ENCODE measurements at regions not wholly inside any gene's neighbourhood (a gene's known extent, or its start where the extent isn't known, plus 50 kb on each side); places are given as distances from the start of the nearest gene placed in this dataset.

DNA sequence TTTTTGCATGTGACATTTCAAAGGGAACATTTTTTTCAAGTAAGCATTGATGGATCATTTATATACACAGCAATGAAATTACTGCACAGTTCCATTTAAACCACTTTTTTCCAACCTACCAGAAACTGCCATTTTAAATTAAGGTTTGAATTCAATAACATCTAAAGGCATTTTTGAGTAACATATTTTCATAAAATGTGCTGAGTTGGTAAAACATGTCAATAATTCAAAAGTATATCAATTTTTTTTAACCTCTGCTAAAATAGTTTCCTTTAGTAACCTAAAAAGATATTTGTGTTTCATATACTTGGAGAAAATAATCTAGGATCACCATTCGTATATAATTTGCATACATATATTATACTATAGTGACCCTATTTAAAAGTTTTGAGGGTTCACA is 355.1 kb upstream of the KCNMB2 start:
- ChIA-PET CTCF (no interaction called here), POLR2A (ENCODE audit: unreplicated experiment) (interaction anchor here (0.6 kb wide), 1 partner anchor 85 kb away, joined by 3 read pairs; no protein-coding TSS in a partner anchor)
- BruUV-seq (replicated peaks) = no TSS peak
- Histone ChIP-seq H3F3A (ENCODE audit: insufficient read depth, low read depth) (no peaks in the 10 kb centered on the region), H3K9me3 (ENCODE audit: insufficient read depth, low read depth) (no peaks in the 10 kb centered on the region), H3K36me3 (ENCODE audit: low read depth) (no peaks in the 10 kb centered on the region), H3K4me3 (no peak overlapping the region), H2AFZ (no peak overlapping the region), H3K27me3 (ENCODE audit: insufficient read depth, low read depth) (no peaks in the 10 kb centered on the region), H3K4me2 (no peak overlapping the region), H3K4me1 (replicated peaks; ENCODE audit: insufficient read depth) (no peaks in the 10 kb centered on the region), H3K9me2 (ENCODE audit: insufficient read depth) (no peaks in the 10 kb centered on the region), H4K20me1 (ENCODE audit: insufficient read depth) (no peaks in the 10 kb centered on the region), H3K79me2 (ENCODE audit: low read depth) (no peaks in the 10 kb centered on the region), H3K27ac (no peak overlapping the region)
- no peak for DNase-seq
- intact Hi-C loops (cut with micrococcal nuclease; ENCODE audit: unreplicated experiment) = no loop called here
- TF ChIP-seq, protein P1, sequence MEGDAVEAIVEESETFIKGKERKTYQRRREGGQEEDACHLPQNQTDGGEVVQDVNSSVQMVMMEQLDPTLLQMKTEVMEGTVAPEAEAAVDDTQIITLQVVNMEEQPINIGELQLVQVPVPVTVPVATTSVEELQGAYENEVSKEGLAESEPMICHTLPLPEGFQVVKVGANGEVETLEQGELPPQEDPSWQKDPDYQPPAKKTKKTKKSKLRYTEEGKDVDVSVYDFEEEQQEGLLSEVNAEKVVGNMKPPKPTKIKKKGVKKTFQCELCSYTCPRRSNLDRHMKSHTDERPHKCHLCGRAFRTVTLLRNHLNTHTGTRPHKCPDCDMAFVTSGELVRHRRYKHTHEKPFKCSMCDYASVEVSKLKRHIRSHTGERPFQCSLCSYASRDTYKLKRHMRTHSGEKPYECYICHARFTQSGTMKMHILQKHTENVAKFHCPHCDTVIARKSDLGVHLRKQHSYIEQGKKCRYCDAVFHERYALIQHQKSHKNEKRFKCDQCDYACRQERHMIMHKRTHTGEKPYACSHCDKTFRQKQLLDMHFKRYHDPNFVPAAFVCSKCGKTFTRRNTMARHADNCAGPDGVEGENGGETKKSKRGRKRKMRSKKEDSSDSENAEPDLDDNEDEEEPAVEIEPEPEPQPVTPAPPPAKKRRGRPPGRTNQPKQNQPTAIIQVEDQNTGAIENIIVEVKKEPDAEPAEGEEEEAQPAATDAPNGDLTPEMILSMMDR (conservative IDR thresholded peaks at IDR 0.05) = no peak
- TF ChIP-seq EZH2 (IDR thresholded peaks at IDR 0.05; ENCODE audit: low read depth) = no peak

DNA sequence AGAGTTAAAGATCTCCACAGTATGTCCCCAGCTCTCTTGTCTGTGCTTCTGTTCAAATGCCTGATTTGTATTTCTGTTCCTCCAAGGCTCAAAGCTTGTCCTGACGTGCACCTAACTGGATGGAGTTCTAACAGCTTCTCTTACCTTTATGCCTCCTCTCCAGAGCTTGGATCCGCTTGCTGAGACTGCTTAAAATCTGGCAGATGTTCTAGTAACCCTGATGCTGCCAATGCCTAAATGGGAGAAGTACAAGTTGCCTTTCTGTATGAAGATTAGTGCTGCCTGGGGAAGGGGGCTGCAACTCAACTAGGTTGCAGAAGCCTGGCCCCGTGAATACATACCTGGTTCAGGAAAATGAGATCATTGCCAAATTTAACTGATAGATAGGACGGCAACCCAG is 354.5 kb upstream of the KCNMB2 start:
- H3K9me3 ChIP-seq (ENCODE audit: insufficient read depth, low read depth) = no peaks in the 10 kb centered on the region
- no peak overlapping the region for H3K4me2 ChIP-seq
- TF ChIP-seq, protein P1 (conservative IDR thresholded peaks at IDR 0.05) = no peak
- TF ChIP-seq EZH2 (IDR thresholded peaks at IDR 0.05; ENCODE audit: low read depth) = no peak
- no peaks in the 10 kb centered on the region for H4K20me1 ChIP-seq (ENCODE audit: insufficient read depth)
- no peak overlapping the region; the same call in none of the 2 replicates for H2AFZ ChIP-seq
- DNase-seq = no peak
- no peaks in the 10 kb centered on the region for H3K36me3 ChIP-seq (ENCODE audit: low read depth)
- ChIA-PET POLR2A (ENCODE audit: unreplicated experiment) (interaction anchor here (0.6 kb wide), 1 partner anchor 85 kb away, joined by 3 read pairs; no protein-coding TSS in a partner anchor), CTCF (no interaction called here)
- H3K9me2 ChIP-seq (ENCODE audit: insufficient read depth) = no peaks in the 10 kb centered on the region
- BruUV-seq (replicated peaks) = no TSS peak
- H3K4me3 ChIP-seq = no peak overlapping the region
- no peaks in the 10 kb centered on the region for H3K79me2 ChIP-seq (ENCODE audit: low read depth)
- H3K27me3 ChIP-seq (ENCODE audit: insufficient read depth, low read depth) = no peaks in the 10 kb centered on the region
- intact Hi-C loops (cut with micrococcal nuclease; ENCODE audit: unreplicated experiment) = no loop called here
- H3F3A ChIP-seq (ENCODE audit: insufficient read depth, low read depth) = no peaks in the 10 kb centered on the region
- no peaks in the 10 kb centered on the region for H3K4me1 ChIP-seq (replicated peaks; ENCODE audit: insufficient read depth)
- H3K27ac ChIP-seq = no peak overlapping the region

DNA sequence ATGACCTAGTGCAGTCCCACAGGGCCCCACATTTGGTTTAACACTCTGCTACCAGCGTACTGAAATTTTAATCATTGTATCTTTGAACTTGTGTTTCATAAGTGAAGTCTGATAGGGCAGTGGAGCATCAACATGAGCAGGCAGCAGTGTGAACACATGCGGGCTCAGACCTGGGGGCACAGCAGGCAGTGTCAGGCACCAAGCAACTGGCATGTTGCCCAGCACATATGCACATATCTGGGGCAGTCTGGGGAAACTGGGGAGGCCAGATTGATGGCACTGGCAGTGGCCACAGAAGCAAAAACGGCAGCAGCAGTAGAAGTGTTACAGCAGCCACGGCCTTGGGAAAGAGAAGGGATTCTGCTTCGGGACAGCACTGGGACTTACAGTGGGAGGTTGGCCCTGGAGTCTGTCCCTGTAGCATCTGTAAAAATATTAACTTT is 353.9 kb upstream of the KCNMB2 start:
- Histone ChIP-seq H3K4me2 (no peak overlapping the region), H3F3A (ENCODE audit: insufficient read depth, low read depth) (no peaks in the 10 kb centered on the region), H3K27me3 (ENCODE audit: insufficient read depth, low read depth) (no peaks in the 10 kb centered on the region), H3K4me1 (replicated peaks; ENCODE audit: insufficient read depth) (no peaks in the 10 kb centered on the region), H4K20me1 (ENCODE audit: insufficient read depth) (no peaks in the 10 kb centered on the region), H3K9me2 (ENCODE audit: insufficient read depth) (no peaks in the 10 kb centered on the region), H3K79me2 (ENCODE audit: low read depth) (no peaks in the 10 kb centered on the region), H3K36me3 (ENCODE audit: low read depth) (no peaks in the 10 kb centered on the region), H3K27ac (no peak overlapping the region), H2AFZ (no peak overlapping the region; the same call in 1 of the 2 replicates), H3K4me3 (no peak overlapping the region), H3K9me3 (ENCODE audit: insufficient read depth, low read depth) (no peaks in the 10 kb centered on the region)
- no peak for DNase-seq
- BruUV-seq (replicated peaks) = no TSS peak
- POLR2A ChIA-PET (ENCODE audit: unreplicated experiment) = no interaction called here
- CTCF ChIA-PET = no interaction called here
- intact Hi-C loops (cut with micrococcal nuclease; ENCODE audit: unreplicated experiment) = no loop called here
- TF ChIP-seq EZH2 (IDR thresholded peaks at IDR 0.05; ENCODE audit: low read depth) = no peak
- TF ChIP-seq, protein P1 (conservative IDR thresholded peaks at IDR 0.05) = no peak

All from PC-9 (cell line).